GM19463 (cell line): ENCODE measurements at regions not wholly inside any gene's neighbourhood (a gene's known extent, or its start where the extent isn't known, plus 50 kb on each side); places are given as distances from the start of the nearest gene placed in this dataset.

Source experiments
- ATAC-seq: cut with Tn5 transposase; IDR thresholded peaks from one replicate; pipeline ENCODE4 v1.9.1; 2021; ENCODE audit warnings: mild to moderate bottlenecking, moderate library complexity; ENCODE audit not compliant: unreplicated experiment

GRCh38 chr12:78403681-78404080, 460.9 kb upstream of the SYT1 start:
- no peak for ATAC-seq

- ATAC-seq = no peak
Measured at GRCh38 chr12:78406213-78406612, 458.4 kb upstream of the SYT1 start.

GRCh38 chr12:78406828-78407227, 457.7 kb upstream of the SYT1 start:
- ATAC-seq = peak; percentile 88

- no peak for ATAC-seq
Measured at GRCh38 chr12:78407722-78408121, 456.9 kb upstream of the SYT1 start.

GRCh38 chr12:78414071-78414470, 450.5 kb upstream of the SYT1 start:
- ATAC-seq = no peak

- no peak for ATAC-seq
Measured at GRCh38 chr12:78418919-78419318, 445.7 kb upstream of the SYT1 start.

- no peak for ATAC-seq
Measured at GRCh38 chr12:78419513-78419912, 445.1 kb upstream of the SYT1 start.

- ATAC-seq = no peak
Measured at GRCh38 chr12:78420991-78421390, 443.6 kb upstream of the SYT1 start.

GRCh38 chr12:78430551-78430950, 434.0 kb upstream of the SYT1 start:
- no peak for ATAC-seq

- no peak for ATAC-seq
Measured at GRCh38 chr12:78431931-78432330, 432.6 kb upstream of the SYT1 start.

GRCh38 chr12:78439666-78440065, 424.9 kb upstream of the SYT1 start:
- no peak for ATAC-seq

GRCh38 chr12:78441737-78442453, 422.7 kb upstream of the SYT1 start:
- ATAC-seq = no peak

GRCh38 chr12:78442454-78442801, 422.1 kb upstream of the SYT1 start:
- no peak for ATAC-seq

- ATAC-seq = no peak
Measured at GRCh38 chr12:78446555-78446954, 418.0 kb upstream of the SYT1 start.

GRCh38 chr12:78447373-78447772, 417.2 kb upstream of the SYT1 start:
- no peak for ATAC-seq

GRCh38 chr12:78448692-78449091, 415.9 kb upstream of the SYT1 start:
- no peak for ATAC-seq

- no peak for ATAC-seq
Measured at GRCh38 chr12:78455991-78456390, 408.6 kb upstream of the SYT1 start.

- peak; percentile 99 for ATAC-seq
Measured at GRCh38 chr12:78457938-78458337, 406.6 kb upstream of the SYT1 start.

GRCh38 chr12:78470354-78471195, 394.0 kb upstream of the SYT1 start:
- ATAC-seq = no peak

GRCh38 chr12:78473136-78473535, 391.4 kb upstream of the SYT1 start:
- no peak for ATAC-seq

GRCh38 chr12:78473561-78473960, 391.0 kb upstream of the SYT1 start:
- no peak for ATAC-seq

- ATAC-seq = no peak
Measured at GRCh38 chr12:78483767-78484315, 380.7 kb upstream of the SYT1 start.
